GM23338 (cell line): ENCODE measurements at regions not wholly inside any gene's neighbourhood (a gene's known extent, or its start where the extent isn't known, plus 50 kb on each side); places are given as distances from the start of the nearest gene placed in this dataset.

Experiments
- ATAC-seq: fragments of 200-7000 bp; cut with Tn5 transposase; 3 replicates; pipeline ENCODE4 v1.9.1; 2020
- DNase-seq: peaks from one replicate; pipeline ENCODE4 v3.0.0-alpha.2; 2015; ENCODE audit warnings: low spot score
- H2AFZ ChIP-seq: fragments of 200-600 bp; sonication (generic); 2 replicates; pipeline ENCODE4 v1.8.0; 2016; ENCODE audit warnings: antibody characterized with exemption, mild to moderate bottlenecking, moderate library complexity
- H3F3A ChIP-seq: fragments of 200-600 bp; sonication (generic); replicated peaks from 2 replicates; pipeline ENCODE4 v1.8.0; 2017; ENCODE audit warnings: antibody characterized with exemption, mixed run types, low read depth
- H3K27ac ChIP-seq: fragments of 200-600 bp; sonication (generic); 2 replicates; pipeline ENCODE4 v1.6.1; 2016; ENCODE audit warnings: low read depth
- H3K27me3 ChIP-seq: fragments of 200-600 bp; sonication (generic); 2 replicates; pipeline ENCODE4 v1.8.0; 2016; ENCODE audit warnings: mild to moderate bottlenecking, mixed run types, moderate library complexity; ENCODE audit not compliant: insufficient read depth
- H3K36me3 ChIP-seq: fragments of 200-600 bp; sonication (generic); 2 replicates; pipeline ENCODE4 v1.8.0; 2016; ENCODE audit warnings: mild to moderate bottlenecking; ENCODE audit not compliant: insufficient read depth
- H3K4me1 ChIP-seq: fragments of 200-600 bp; sonication (generic); 2 replicates; pipeline ENCODE4 v1.8.0; 2016; ENCODE audit warnings: mild to moderate bottlenecking, moderate library complexity; ENCODE audit not compliant: insufficient read depth
- H3K4me2 ChIP-seq: fragments of 200-600 bp; sonication (generic); 2 replicates; pipeline ENCODE4 v1.7.1; 2017; ENCODE audit warnings: mixed run types
- H3K4me3 ChIP-seq: fragments of 200-600 bp; sonication (generic); 2 replicates; pipeline ENCODE4 v1.6.1; 2016; ENCODE audit warnings: mixed run types
- H3K79me2 ChIP-seq: fragments of 200-600 bp; sonication (generic); replicated peaks from 2 replicates; pipeline ENCODE4 v1.8.0; 2017; ENCODE audit warnings: mild to moderate bottlenecking; ENCODE audit not compliant: insufficient read depth
- H3K9me2 ChIP-seq: fragments of 200-600 bp; sonication (generic); 2 replicates; pipeline ENCODE4 v1.8.0; 2017; ENCODE audit not compliant: insufficient read depth
- H4K20me1 ChIP-seq: fragments of 200-600 bp; sonication (generic); replicated peaks from 2 replicates; pipeline ENCODE4 v1.8.0; 2017; ENCODE audit warnings: mild to moderate bottlenecking; ENCODE audit not compliant: insufficient read depth
- H3K27ac Mint-ChIP-seq: 2 replicates; pipeline ENCODE4 v1.8.0; 2020; ENCODE audit warnings: inconsistent platforms, mild to moderate bottlenecking, moderate library complexity, mixed read lengths
- H3K27me3 Mint-ChIP-seq: 3 replicates; pipeline ENCODE4 v1.8.0; 2022; ENCODE audit warnings: low read depth, mild to moderate bottlenecking, moderate library complexity, mixed read lengths, inconsistent platforms; ENCODE audit not compliant: insufficient read depth, poor library complexity
- H3K36me3 Mint-ChIP-seq: 3 replicates; pipeline ENCODE4 v1.8.0; 2021; ENCODE audit warnings: low read depth, mild to moderate bottlenecking, inconsistent platforms, moderate library complexity, mixed read lengths
- H3K4me1 Mint-ChIP-seq: 3 replicates; pipeline ENCODE4 v1.8.0; 2020; ENCODE audit warnings: mild to moderate bottlenecking, inconsistent platforms, mixed read lengths
- H3K4me3 Mint-ChIP-seq: 3 replicates; pipeline ENCODE4 v1.8.0; 2021; ENCODE audit warnings: moderate library complexity, mild to moderate bottlenecking, inconsistent platforms, mixed read lengths
- H3K9me3 Mint-ChIP-seq: 3 replicates; pipeline ENCODE4 v1.8.0; 2020; ENCODE audit warnings: moderate library complexity, mild to moderate bottlenecking, inconsistent platforms, mixed read lengths
- CREB1 ChIP-seq: fragments of 250-450 bp; sonication (Bioruptor Pico); IDR thresholded peaks from 2 replicates; pipeline ENCODE4 v1.5.0; 2020; ENCODE audit warnings: low read depth, mild to moderate bottlenecking, moderate library complexity
- EZH2 ChIP-seq: fragments of 200-600 bp; sonication (generic); IDR thresholded peaks from one replicate; pipeline ENCODE4 v1.8.0; 2017; ENCODE audit warnings: antibody characterized with exemption, mild to moderate bottlenecking, low read depth; ENCODE audit not compliant: unreplicated experiment
- EZH2phosphoT487 ChIP-seq: fragments of 200-600 bp; sonication (generic); IDR thresholded peaks from one replicate; pipeline ENCODE4 v1.8.1; 2018; ENCODE audit warnings: antibody characterized with exemption; ENCODE audit not compliant: unreplicated experiment
- POLR2AphosphoS5 ChIP-seq: IDR thresholded peaks from 2 replicates; pipeline ENCODE4 v1.6.1; 2016; ENCODE audit warnings: antibody characterized with exemption, low read depth
- STAT1 ChIP-seq: IDR thresholded peaks from one replicate; pipeline ENCODE4 v1.6.1; 2016; ENCODE audit warnings: antibody characterized with exemption; ENCODE audit not compliant: unreplicated experiment
- ZNF114 ChIP-seq: fragments of 250-450 bp; sonication (Bioruptor Pico); IDR thresholded peaks from 2 replicates; pipeline ENCODE4 v1.5.0; 2020; ENCODE audit warnings: mild to moderate bottlenecking, moderate library complexity
- ZNF331 ChIP-seq: fragments of 250-450 bp; sonication (Bioruptor Pico); IDR thresholded peaks from 2 replicates; pipeline ENCODE4 v1.5.0; 2020; ENCODE audit warnings: low read depth, mild to moderate bottlenecking, moderate library complexity
- TF ChIP-seq, protein P1 (sequence below): IDR thresholded peaks from 2 replicates; pipeline ENCODE4 v1.6.1; 2016; ENCODE audit warnings: antibody characterized with exemption
- TF ChIP-seq, protein P2 (sequence below): IDR thresholded peaks from one replicate; pipeline ENCODE4 v1.6.1; 2018; ENCODE audit warnings: antibody characterized with exemption; ENCODE audit not compliant: unreplicated experiment
- TF ChIP-seq, protein P3 (sequence below): fragments of 250-450 bp; sonication (Bioruptor Pico); IDR thresholded peaks from 2 replicates; pipeline ENCODE4 v1.5.0; 2020; ENCODE audit warnings: mild to moderate bottlenecking, moderate library complexity
- TF ChIP-seq, protein P4 (sequence below), 2 experiments: fragments of 200-600 bp in 1 of 2; sonication (generic) in 1 of 2; conservative IDR thresholded peaks; 2 replicates each; pipeline versions ENCODE4 v1.5.1 to v1.6.1; 2016 to 2017; ENCODE audit warnings: antibody characterized with exemption in 2 of 2, low read depth in 2 of 2, mild to moderate bottlenecking in 2 of 2, moderate library complexity in 1 of 2

DNA sequence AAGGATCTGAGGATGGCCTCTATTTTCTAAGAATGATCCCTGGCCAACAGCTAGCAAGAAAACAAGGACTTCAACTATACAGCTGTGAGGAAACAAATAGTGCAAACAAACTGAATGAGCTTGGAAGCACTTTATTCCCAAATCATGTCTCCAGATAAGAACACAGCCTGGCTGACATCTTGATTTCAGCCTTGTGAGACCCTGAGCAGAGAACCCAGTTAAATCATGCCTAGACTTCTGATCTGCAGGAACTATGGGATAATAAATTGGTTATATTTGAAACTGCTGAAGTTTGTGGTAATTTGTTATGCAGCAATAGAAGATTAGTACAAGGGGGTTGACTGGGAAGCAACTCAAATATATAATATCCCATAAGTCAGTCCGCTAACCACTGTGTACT is 183.9 kb upstream of the BMP4 start (continued):
- TF ChIP-seq, protein P1, sequence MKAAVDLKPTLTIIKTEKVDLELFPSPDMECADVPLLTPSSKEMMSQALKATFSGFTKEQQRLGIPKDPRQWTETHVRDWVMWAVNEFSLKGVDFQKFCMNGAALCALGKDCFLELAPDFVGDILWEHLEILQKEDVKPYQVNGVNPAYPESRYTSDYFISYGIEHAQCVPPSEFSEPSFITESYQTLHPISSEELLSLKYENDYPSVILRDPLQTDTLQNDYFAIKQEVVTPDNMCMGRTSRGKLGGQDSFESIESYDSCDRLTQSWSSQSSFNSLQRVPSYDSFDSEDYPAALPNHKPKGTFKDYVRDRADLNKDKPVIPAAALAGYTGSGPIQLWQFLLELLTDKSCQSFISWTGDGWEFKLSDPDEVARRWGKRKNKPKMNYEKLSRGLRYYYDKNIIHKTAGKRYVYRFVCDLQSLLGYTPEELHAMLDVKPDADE: no peak
- no peak for TF ChIP-seq ZNF114 (CRISPR knock-in tag)

DNA sequence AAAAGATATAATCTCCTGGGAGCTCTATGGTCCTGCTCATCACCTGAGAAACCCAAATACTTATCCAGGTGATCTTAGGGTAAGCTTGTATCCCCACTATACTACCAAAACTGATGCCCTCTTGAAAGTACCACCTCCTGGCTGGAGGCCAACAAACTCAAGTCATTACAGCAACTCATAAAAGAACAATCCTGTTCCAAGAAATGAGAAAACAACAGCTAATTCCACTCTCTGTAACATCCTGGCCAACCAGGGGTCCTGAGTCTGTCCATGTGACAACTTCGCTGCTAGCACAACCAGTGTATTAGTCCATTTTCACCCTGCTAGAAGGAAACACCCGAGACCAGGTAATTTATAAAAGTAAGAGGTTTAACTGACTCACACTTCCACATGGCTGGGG is 190.0 kb upstream of the BMP4 start:
- H3K79me2 ChIP-seq: no peaks in the 10 kb centered on the region
- Mint-ChIP-seq H3K4me3 (no peak overlapping the region), H3K27ac (no peak overlapping the region), H3K9me3 (peaks cover 5% of the 10 kb centered on the region; the same call in 2 of the 3 replicates), H3K4me1 (no peaks in the 10 kb centered on the region), H3K36me3 (peaks cover 3% of the 10 kb centered on the region; the same call in 1 of the 3 replicates), H3K27me3 (peaks cover 3% of the 10 kb centered on the region)
- no peaks in the 10 kb centered on the region for H4K20me1 ChIP-seq
- H3K27ac ChIP-seq: no peak overlapping the region
- H3K36me3 ChIP-seq: no peaks in the 10 kb centered on the region
- H3K4me3 ChIP-seq: no peak overlapping the region
- no peak for ATAC-seq
- no peak overlapping the region for H2AFZ ChIP-seq
- H3K4me1 ChIP-seq: no peaks in the 10 kb centered on the region
- peaks cover 15% of the 10 kb centered on the region for H3K9me2 ChIP-seq
- H3F3A ChIP-seq: no peaks in the 10 kb centered on the region
- no peak for TF ChIP-seq CREB1 (CRISPR knock-in tag)
- TF ChIP-seq, protein P2, sequence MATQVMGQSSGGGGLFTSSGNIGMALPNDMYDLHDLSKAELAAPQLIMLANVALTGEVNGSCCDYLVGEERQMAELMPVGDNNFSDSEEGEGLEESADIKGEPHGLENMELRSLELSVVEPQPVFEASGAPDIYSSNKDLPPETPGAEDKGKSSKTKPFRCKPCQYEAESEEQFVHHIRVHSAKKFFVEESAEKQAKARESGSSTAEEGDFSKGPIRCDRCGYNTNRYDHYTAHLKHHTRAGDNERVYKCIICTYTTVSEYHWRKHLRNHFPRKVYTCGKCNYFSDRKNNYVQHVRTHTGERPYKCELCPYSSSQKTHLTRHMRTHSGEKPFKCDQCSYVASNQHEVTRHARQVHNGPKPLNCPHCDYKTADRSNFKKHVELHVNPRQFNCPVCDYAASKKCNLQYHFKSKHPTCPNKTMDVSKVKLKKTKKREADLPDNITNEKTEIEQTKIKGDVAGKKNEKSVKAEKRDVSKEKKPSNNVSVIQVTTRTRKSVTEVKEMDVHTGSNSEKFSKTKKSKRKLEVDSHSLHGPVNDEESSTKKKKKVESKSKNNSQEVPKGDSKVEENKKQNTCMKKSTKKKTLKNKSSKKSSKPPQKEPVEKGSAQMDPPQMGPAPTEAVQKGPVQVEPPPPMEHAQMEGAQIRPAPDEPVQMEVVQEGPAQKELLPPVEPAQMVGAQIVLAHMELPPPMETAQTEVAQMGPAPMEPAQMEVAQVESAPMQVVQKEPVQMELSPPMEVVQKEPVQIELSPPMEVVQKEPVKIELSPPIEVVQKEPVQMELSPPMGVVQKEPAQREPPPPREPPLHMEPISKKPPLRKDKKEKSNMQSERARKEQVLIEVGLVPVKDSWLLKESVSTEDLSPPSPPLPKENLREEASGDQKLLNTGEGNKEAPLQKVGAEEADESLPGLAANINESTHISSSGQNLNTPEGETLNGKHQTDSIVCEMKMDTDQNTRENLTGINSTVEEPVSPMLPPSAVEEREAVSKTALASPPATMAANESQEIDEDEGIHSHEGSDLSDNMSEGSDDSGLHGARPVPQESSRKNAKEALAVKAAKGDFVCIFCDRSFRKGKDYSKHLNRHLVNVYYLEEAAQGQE: no peak
- no peak for TF ChIP-seq POLR2AphosphoS5
- TF ChIP-seq, protein P3, sequence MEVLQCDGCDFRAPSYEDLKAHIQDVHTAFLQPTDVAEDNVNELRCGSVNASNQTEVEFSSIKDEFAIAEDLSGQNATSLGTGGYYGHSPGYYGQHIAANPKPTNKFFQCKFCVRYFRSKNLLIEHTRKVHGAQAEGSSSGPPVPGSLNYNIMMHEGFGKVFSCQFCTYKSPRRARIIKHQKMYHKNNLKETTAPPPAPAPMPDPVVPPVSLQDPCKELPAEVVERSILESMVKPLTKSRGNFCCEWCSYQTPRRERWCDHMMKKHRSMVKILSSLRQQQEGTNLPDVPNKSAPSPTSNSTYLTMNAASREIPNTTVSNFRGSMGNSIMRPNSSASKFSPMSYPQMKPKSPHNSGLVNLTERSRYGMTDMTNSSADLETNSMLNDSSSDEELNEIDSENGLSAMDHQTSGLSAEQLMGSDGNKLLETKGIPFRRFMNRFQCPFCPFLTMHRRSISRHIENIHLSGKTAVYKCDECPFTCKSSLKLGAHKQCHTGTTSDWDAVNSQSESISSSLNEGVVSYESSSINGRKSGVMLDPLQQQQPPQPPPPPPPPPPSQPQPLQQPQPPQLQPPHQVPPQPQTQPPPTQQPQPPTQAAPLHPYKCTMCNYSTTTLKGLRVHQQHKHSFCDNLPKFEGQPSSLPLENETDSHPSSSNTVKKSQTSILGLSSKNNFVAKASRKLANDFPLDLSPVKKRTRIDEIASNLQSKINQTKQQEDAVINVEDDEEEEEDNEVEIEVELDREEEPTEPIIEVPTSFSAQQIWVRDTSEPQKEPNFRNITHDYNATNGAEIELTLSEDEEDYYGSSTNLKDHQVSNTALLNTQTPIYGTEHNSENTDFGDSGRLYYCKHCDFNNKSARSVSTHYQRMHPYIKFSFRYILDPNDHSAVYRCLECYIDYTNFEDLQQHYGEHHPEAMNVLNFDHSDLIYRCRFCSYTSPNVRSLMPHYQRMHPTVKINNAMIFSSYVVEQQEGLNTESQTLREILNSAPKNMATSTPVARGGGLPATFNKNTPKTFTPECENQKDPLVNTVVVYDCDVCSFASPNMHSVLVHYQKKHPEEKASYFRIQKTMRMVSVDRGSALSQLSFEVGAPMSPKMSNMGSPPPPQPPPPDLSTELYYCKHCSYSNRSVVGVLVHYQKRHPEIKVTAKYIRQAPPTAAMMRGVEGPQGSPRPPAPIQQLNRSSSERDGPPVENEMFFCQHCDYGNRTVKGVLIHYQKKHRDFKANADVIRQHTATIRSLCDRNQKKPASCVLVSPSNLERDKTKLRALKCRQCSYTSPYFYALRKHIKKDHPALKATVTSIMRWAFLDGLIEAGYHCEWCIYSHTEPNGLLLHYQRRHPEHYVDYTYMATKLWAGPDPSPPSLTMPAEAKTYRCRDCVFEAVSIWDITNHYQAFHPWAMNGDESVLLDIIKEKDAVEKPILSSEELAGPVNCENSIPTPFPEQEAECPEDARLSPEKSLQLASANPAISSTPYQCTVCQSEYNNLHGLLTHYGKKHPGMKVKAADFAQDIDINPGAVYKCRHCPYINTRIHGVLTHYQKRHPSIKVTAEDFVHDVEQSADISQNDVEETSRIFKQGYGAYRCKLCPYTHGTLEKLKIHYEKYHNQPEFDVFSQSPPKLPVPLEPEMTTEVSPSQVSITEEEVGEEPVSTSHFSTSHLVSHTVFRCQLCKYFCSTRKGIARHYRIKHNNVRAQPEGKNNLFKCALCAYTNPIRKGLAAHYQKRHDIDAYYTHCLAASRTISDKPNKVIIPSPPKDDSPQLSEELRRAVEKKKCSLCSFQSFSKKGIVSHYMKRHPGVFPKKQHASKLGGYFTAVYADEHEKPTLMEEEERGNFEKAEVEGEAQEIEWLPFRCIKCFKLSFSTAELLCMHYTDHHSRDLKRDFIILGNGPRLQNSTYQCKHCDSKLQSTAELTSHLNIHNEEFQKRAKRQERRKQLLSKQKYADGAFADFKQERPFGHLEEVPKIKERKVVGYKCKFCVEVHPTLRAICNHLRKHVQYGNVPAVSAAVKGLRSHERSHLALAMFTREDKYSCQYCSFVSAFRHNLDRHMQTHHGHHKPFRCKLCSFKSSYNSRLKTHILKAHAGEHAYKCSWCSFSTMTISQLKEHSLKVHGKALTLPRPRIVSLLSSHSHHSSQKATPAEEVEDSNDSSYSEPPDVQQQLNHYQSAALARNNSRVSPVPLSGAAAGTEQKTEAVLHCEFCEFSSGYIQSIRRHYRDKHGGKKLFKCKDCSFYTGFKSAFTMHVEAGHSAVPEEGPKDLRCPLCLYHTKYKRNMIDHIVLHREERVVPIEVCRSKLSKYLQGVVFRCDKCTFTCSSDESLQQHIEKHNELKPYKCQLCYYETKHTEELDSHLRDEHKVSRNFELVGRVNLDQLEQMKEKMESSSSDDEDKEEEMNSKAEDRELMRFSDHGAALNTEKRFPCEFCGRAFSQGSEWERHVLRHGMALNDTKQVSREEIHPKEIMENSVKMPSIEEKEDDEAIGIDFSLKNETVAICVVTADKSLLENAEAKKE (CRISPR knock-in tag): no peak
- TF ChIP-seq ZNF331 (CRISPR knock-in tag): no peak
- TF ChIP-seq, protein P1: no peak
- TF ChIP-seq EZH2phosphoT487: no peak
- TF ChIP-seq STAT1: no peak
- no peak for TF ChIP-seq EZH2
- TF ChIP-seq, protein P4, sequence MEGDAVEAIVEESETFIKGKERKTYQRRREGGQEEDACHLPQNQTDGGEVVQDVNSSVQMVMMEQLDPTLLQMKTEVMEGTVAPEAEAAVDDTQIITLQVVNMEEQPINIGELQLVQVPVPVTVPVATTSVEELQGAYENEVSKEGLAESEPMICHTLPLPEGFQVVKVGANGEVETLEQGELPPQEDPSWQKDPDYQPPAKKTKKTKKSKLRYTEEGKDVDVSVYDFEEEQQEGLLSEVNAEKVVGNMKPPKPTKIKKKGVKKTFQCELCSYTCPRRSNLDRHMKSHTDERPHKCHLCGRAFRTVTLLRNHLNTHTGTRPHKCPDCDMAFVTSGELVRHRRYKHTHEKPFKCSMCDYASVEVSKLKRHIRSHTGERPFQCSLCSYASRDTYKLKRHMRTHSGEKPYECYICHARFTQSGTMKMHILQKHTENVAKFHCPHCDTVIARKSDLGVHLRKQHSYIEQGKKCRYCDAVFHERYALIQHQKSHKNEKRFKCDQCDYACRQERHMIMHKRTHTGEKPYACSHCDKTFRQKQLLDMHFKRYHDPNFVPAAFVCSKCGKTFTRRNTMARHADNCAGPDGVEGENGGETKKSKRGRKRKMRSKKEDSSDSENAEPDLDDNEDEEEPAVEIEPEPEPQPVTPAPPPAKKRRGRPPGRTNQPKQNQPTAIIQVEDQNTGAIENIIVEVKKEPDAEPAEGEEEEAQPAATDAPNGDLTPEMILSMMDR (conservative IDR thresholded peaks at IDR 0.05; ENCODE audit: low read depth in 2 of 2): no peak
- no peak for DNase-seq
- H3K27me3 ChIP-seq: no peaks in the 10 kb centered on the region
- no peak overlapping the region for H3K4me2 ChIP-seq
